Aorta (tissue), 5 donors: ENCODE measurements at regions not wholly inside any gene's neighbourhood (a gene's known extent, or its start where the extent isn't known, plus 50 kb on each side); places are given as distances from the start of the nearest gene placed in this dataset.
"Not testable (repeated sequence)": the region's sequence is repeated elsewhere in the genome, so short reads cannot be mapped to it uniquely, and the experiment has no call there.

ENCODE experiments used
- ATAC-seq: fragments of 200-7000 bp; cut with Tn5 transposase; one replicate; pipeline ENCODE4 v1.9.1; 2022; ENCODE audit warnings: moderate library complexity; ENCODE audit not compliant: low FRiP score
- DNase-seq, 2 donors: peaks; one replicate each; pipeline ENCODE4 v3.0.0-alpha.2; 2020
- H3K27ac ChIP-seq, 2 donors: one replicate each; pipeline ENCODE4 v1.5.1; 2013; ENCODE audit warnings: low read length in 2 of 2, mild to moderate bottlenecking in 2 of 2, moderate library complexity in 2 of 2, control low read depth in 1 of 2, inconsistent platforms in 1 of 2, low read depth in 1 of 2
- H3K27me3 ChIP-seq, 2 donors: one replicate each; pipeline ENCODE4 v1.6.1; 2013; ENCODE audit warnings: control low read depth in 1 of 2, low read length in 1 of 2, mild to moderate bottlenecking in 1 of 2, moderate library complexity in 1 of 2; ENCODE audit not compliant: insufficient read depth in 2 of 2, control insufficient read depth in 1 of 2
- H3K36me3 ChIP-seq, 2 donors: one replicate each; pipeline ENCODE4 v1.6.1; 2013; ENCODE audit warnings: control low read depth in 1 of 2, low read length in 1 of 2, mild to moderate bottlenecking in 1 of 2; ENCODE audit not compliant: insufficient read depth in 2 of 2, control insufficient read depth in 1 of 2
- H3K4me1 ChIP-seq, 2 donors: one replicate each; pipeline ENCODE4 v1.6.1; 2013; ENCODE audit warnings: low read length in 2 of 2, control low read depth in 1 of 2, mild to moderate bottlenecking in 1 of 2, moderate library complexity in 1 of 2; ENCODE audit not compliant: insufficient read depth in 2 of 2, control insufficient read depth in 1 of 2
- H3K4me3 ChIP-seq, 2 donors: one replicate each; pipeline ENCODE4 v1.5.1; 2013; ENCODE audit warnings: low read length in 2 of 2, control low read depth in 1 of 2, mild to moderate bottlenecking in 1 of 2
- H3K9me3 ChIP-seq: one replicate; pipeline ENCODE4 v1.6.1; 2013; ENCODE audit warnings: mild to moderate bottlenecking, low read length; ENCODE audit not compliant: control insufficient read depth
- WGBS, 2 donors: extraction: QIAGEN DNeasy Blood & Tissue Kit; methylation state at CpG; one replicate each; pipeline ENCODE4 v1.1.7; 2013; 5-methylcytosine and 5-hydroxymethylcytosine counted together
- intact Hi-C, 2 donors: fragments of 100-400 bp; cut with DNase I; formaldehyde crosslinking; loops; one replicate each; pipeline versions ENCODE4 v1.14.2 to v1.15.0; 2022
- donor health status: healthy with polysubstance abuse.
- donor health status: Bipolar disorder and iron deficiency.
- donor health status: DM: no; HTN: no; CAD: no.
- donor health status: DM: no; HTN: no; CAD: no.
- donor health status: DM: yes; HTN: yes; CAD: no.

- no peak overlapping the region for H3K27ac ChIP-seq
- WGBS, 2 donors, result 5 to 6% methylated on average over 1 of the region's 1 CpG
- H3K36me3 ChIP-seq, result no peaks in the 10 kb centered on the region
- peaks cover 0 to 5% of the 10 kb centered on the region in 2 donors for H3K4me1 ChIP-seq
- no peak overlapping the region for H3K4me3 ChIP-seq
- H3K9me3 ChIP-seq, result peaks cover 8% of the 10 kb centered on the region
- ATAC-seq (no peak), DNase-seq (no peak)
- intact Hi-C loops, result no loop called here
- H3K27me3 ChIP-seq, result no peaks in the 10 kb centered on the region
These were observed 188.8 kb downstream of the TUBA3C start for GRCh38 chr13:18992791-18993190.

- Histone ChIP-seq H3K27ac (no peak overlapping the region), H3K36me3 (no peaks in the 10 kb centered on the region), H3K27me3 (no peaks in the 10 kb centered on the region), H3K4me3 (no peak overlapping the region), H3K9me3 (peaks cover 3% of the 10 kb centered on the region), H3K4me1 (peaks cover 0 to 4% of the 10 kb centered on the region in 2 donors)
- no peak for DNase-seq
- WGBS, 2 donors, result 89 to 91% methylated on average over 2 of the region's 2 CpGs
- ATAC-seq, result no peak
- intact Hi-C loops, result no loop called here
These were observed 190.6 kb downstream of the TUBA3C start for GRCh38 chr13:18991060-18991459.

GRCh38 chr13:18978447-18978846, 203.2 kb downstream of the TUBA3C start:
- Histone ChIP-seq H3K27me3 (no peaks in the 10 kb centered on the region), H3K36me3 (no peaks in the 10 kb centered on the region), H3K4me3 (no peak overlapping the region), H3K27ac (no peak overlapping the region), H3K4me1 (no peaks in the 10 kb centered on the region), H3K9me3 (peaks cover 2% of the 10 kb centered on the region)
- DNase-seq (no peak), ATAC-seq (no peak)
- WGBS, 2 donors, result 95 to 100% methylated on average over 1 of the region's 1 CpG
- intact Hi-C loops, result no loop called here

GRCh38 chr13:18977857-18978256, 203.8 kb downstream of the TUBA3C start:
- Histone ChIP-seq H3K36me3 (no peaks in the 10 kb centered on the region), H3K4me1 (no peaks in the 10 kb centered on the region), H3K27ac (no peak overlapping the region), H3K27me3 (no peaks in the 10 kb centered on the region), H3K9me3 (no peaks in the 10 kb centered on the region), H3K4me3 (no peak overlapping the region)
- WGBS, 2 donors, result 73 to 75% methylated on average over 5 of the region's 5 CpGs
- ATAC-seq (no peak), DNase-seq (no peak)
- intact Hi-C loops, result no loop called here

GRCh38 chr13:18971576-18972219, 209.9 kb downstream of the TUBA3C start:
- ATAC-seq (no peak), DNase-seq (no peak)
- no peak overlapping the region for H3K4me3 ChIP-seq
- no peaks in the 10 kb centered on the region for H3K4me1 ChIP-seq
- 73 to 74% methylated on average over 4 of the region's 4 CpGs for WGBS, 2 donors
- H3K27ac ChIP-seq, result no peak overlapping the region
- no peaks in the 10 kb centered on the region for H3K9me3 ChIP-seq
- no peaks in the 10 kb centered on the region for H3K27me3 ChIP-seq
- H3K36me3 ChIP-seq, result no peaks in the 10 kb centered on the region
- intact Hi-C loops, result no loop called here

GRCh38 chr13:18965347-18965855, 216.2 kb downstream of the TUBA3C start:
- Histone ChIP-seq H3K27me3 (no peaks in the 10 kb centered on the region), H3K27ac (no peak overlapping the region), H3K9me3 (no peaks in the 10 kb centered on the region), H3K4me1 (no peaks in the 10 kb centered on the region), H3K4me3 (no peak overlapping the region), H3K36me3 (no peaks in the 10 kb centered on the region)
- intact Hi-C loops, result no loop called here
- ATAC-seq, result peak; percentile 6
- WGBS, 2 donors, result 71 to 78% methylated on average over 14 of the region's 14 CpGs
- no peak for DNase-seq

- intact Hi-C loops, result no loop called here
- no peaks in the 10 kb centered on the region for H3K27me3 ChIP-seq
- no peaks in the 10 kb centered on the region for H3K36me3 ChIP-seq
- no peak for DNase-seq
- H3K4me1 ChIP-seq, result no peaks in the 10 kb centered on the region
- WGBS, 2 donors, result 60 to 69% methylated on average over 11 of the region's 11 CpGs
- no peaks in the 10 kb centered on the region for H3K9me3 ChIP-seq
- no peak overlapping the region for H3K4me3 ChIP-seq
- H3K27ac ChIP-seq, result no peak overlapping the region
- ATAC-seq, result no peak
These were observed 216.7 kb downstream of the TUBA3C start for GRCh38 chr13:18964942-18965341.

- ATAC-seq, intact Hi-C loops, H3K36me3 ChIP-seq, H3K9me3 ChIP-seq, H3K4me1 ChIP-seq, H3K27ac ChIP-seq, DNase-seq, H3K27me3 ChIP-seq, H3K4me3 ChIP-seq: not testable (repeated sequence)
- WGBS, 2 donors, result 72 to 74% methylated on average over 10 of the region's 10 CpGs
These were observed 217.9 kb downstream of the TUBA3C start for GRCh38 chr13:18963684-18964083.

- no peak for DNase-seq
- WGBS, 2 donors, result 82 to 84% methylated on average over 16 of the region's 16 CpGs
- ATAC-seq, result no peak
These were observed 219.4 kb downstream of the TUBA3C start for GRCh38 chr13:18962168-18962734.

More at GRCh38 chr13:18962168-18962734, 219.4 kb downstream of the TUBA3C start:
- no peak overlapping the region for H3K27ac ChIP-seq
- no peak overlapping the region for H3K4me3 ChIP-seq
- no peaks in the 10 kb centered on the region for H3K4me1 ChIP-seq
- H3K36me3 ChIP-seq, result no peaks in the 10 kb centered on the region
- intact Hi-C loops, result no loop called here
- H3K9me3 ChIP-seq, result peaks cover 3% of the 10 kb centered on the region
- no peaks in the 10 kb centered on the region for H3K27me3 ChIP-seq
